ENCODE measurements at regions not wholly inside any gene's neighbourhood (a gene's known extent, or its start where the extent isn't known, plus 50 kb on each side); places are given as distances from the start of the nearest gene placed in this dataset.

GRCh38 chr11:62054081-62054480 is 69.7 kb upstream of the INCENP start:
- TF ChIP-seq EP300 (IDR thresholded peaks at IDR 0.05) (no peak), CTCF (IDR thresholded peaks at IDR 0.05) (no peak)

All from gastroesophageal sphincter (tissue), 3 donors.